Astrocyte (in vitro differentiated cells and primary cell): ENCODE measurements at regions not wholly inside any gene's neighbourhood (a gene's known extent, or its start where the extent isn't known, plus 50 kb on each side); places are given as distances from the start of the nearest gene placed in this dataset.

Experiments used
- EZH2 ChIP-seq: IDR thresholded peaks from 2 replicates; pipeline ENCODE4 v1.6.1; 2012; ENCODE audit warnings: mild to moderate bottlenecking, low read length, inconsistent platforms; ENCODE audit not compliant: insufficient read depth
- TF ChIP-seq, protein P1 (sequence below): IDR thresholded peaks from 2 replicates; pipeline ENCODE4 v1.5.1; 2011; ENCODE audit warnings: low read depth, mild to moderate bottlenecking, inconsistent platforms, low read length, moderate library complexity; ENCODE audit not compliant: insufficient read depth

DNA sequence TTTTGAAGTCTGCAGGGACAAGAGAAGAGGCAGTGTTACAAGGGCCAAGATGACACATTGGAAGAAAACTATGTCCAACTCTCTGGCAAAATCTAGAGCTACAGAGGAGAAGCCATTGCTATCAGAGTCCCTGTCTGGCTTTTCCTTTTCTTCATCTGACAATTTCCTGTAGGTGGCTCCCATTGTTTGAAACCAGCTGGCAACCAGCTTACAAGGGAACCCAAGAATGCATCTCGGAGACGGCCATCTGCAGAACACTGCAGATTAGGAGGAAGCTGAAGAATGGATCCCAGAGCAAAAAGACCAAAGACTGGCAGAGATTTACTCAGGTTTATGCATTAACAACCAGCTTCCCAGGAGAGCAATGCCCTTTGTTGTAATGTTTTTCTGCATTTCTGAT lies 216.2 kb upstream of the CTSO start:
- TF ChIP-seq, protein P1, sequence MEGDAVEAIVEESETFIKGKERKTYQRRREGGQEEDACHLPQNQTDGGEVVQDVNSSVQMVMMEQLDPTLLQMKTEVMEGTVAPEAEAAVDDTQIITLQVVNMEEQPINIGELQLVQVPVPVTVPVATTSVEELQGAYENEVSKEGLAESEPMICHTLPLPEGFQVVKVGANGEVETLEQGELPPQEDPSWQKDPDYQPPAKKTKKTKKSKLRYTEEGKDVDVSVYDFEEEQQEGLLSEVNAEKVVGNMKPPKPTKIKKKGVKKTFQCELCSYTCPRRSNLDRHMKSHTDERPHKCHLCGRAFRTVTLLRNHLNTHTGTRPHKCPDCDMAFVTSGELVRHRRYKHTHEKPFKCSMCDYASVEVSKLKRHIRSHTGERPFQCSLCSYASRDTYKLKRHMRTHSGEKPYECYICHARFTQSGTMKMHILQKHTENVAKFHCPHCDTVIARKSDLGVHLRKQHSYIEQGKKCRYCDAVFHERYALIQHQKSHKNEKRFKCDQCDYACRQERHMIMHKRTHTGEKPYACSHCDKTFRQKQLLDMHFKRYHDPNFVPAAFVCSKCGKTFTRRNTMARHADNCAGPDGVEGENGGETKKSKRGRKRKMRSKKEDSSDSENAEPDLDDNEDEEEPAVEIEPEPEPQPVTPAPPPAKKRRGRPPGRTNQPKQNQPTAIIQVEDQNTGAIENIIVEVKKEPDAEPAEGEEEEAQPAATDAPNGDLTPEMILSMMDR, result no peak
- TF ChIP-seq EZH2, result no peak
